Activated T-helper 1 cell treated with anti-CD3 and anti-CD28 coated beads, Interleukin-2, amount 50 U/mL, for 16 hours (primary cell): ENCODE measurements at regions not wholly inside any gene's neighbourhood (a gene's known extent, or its start where the extent isn't known, plus 50 kb on each side); places are given as distances from the start of the nearest gene placed in this dataset.
A peak's percentile ranks its signal among the peaks of the same experiment; 100 is the strongest.

ENCODE experiments used
- DNase-seq, 2 donors: peaks; one replicate each; pipeline ENCODE4 v3.0.0-alpha.2; 2020; ENCODE audit warnings: low read depth in 1 of 2, low spot score in 1 of 2

DNA sequence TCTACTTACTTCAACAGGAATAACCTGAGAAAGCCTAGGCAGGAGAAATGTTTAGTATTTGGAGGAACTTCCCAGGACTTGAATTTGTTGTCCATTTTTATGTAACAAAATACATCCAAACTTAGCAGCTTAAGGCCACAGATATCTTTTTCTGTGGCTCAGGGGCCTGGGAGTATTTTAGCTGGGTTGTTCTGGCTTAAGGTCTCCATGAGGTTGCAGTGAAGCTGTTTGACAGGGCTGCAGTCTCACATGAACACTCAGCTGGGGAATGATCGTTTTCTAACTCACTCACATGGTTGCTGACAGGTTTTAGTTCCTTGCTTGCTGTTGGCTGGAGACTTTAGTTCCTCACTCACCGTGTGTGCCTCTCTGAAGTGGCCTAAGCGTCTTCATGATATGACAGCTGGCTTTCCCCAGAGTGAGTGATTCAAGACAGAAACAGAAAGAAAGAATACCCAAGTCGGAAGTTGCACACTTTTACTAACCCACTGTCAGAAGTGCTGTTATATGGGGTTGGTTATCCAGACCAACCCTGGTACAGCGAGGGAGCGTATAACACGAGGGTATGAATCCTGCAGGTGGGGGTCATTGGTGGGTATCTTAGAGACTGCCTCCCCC is 229.7 kb upstream of the TBL1XR1 start:
- peak in 1 of 2 donors; percentile 11 for DNase-seq

DNA sequence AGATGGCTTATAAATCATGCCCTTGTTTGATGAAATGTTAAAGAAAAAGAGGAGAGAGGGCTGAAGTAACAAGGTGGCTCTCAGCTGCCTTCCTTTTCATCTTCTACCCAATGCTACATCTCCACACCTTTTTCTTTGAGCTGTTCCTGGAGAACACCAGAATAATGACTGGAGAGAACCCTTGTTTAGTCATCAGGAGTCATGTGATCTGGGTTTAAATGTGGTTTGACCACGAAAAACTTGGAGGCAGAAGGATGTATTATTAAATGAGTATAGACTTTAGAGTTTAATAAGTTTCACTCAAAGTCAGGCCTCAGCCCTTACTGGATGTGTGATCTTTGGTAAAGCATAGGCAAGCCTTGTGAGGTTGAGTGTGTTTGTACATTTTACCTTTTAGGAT is 230.3 kb upstream of the TBL1XR1 start:
- no peak for DNase-seq

- DNase-seq: no peak
Observed at GRCh38 chr3:177429079-177429478, 231.8 kb upstream of the TBL1XR1 start.

- DNase-seq: no peak
Observed at GRCh38 chr3:177429771-177430170, 232.5 kb upstream of the TBL1XR1 start.

DNA sequence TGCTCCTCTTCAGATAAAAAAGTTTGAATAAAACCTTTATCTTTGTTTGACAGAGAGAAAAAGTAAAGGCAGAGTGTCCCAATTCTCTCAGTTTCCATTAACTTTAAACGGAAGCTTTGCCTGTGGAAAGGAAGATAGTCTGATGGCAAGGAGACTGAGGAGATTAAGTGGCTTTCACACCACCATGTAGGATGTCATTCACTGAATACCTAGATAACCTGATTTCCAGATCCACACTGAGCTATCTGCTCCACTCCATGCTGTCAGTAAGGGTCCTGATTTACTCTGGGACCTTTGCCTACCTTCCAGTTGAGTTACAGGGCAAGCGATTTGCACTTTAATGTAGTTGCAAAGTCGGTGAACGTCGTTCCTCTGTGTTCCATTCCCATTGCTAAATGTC is 233.4 kb upstream of the TBL1XR1 start:
- DNase-seq: no peak

- DNase-seq: no peak
Observed at GRCh38 chr3:177431525-177432176, 234.4 kb upstream of the TBL1XR1 start.

GRCh38 chr3:177435301-177435700 is 238.0 kb upstream of the TBL1XR1 start:
- no peak for DNase-seq

DNA sequence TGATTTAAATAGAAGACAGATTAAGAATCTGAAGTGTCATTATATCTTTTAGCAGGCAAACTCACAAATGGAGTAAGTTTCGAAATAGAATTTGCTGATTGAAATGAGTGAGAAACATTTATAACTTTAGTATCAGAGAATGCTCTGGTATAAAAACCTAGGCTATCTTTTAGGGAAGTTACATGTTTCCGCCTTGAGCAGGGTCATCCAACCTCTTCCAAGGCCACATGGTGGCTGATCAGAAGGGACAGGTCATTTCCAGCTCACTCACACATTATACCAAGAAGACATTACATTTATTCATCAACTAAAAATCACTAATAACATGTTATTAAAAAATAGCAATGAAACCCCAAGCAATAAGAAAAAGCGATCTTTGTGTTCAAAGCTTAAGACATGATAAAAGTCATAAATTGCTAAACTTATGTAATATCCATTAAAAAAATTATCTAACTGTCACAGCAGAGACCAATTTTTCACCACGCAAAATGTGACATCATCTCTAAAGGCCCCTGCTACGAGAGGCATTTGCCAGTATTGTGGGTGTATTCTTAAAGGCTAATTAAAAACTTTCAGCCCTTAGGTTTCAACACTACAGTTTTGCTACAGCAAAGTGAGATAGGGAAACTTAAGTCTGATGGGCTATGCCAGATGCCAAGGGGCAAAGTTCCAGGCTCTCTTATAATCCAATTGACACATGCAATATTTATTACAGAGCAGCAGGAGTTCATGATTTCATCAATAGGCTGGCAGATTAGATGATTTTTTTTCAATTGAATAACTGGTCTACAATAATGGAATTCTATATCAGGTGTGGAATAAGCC is 240.4 kb upstream of the TBL1XR1 start:
- DNase-seq: no peak

GRCh38 chr3:177438596-177439220 is 241.4 kb upstream of the TBL1XR1 start:
- DNase-seq: no peak

GRCh38 chr3:177439694-177440269 is 242.5 kb upstream of the TBL1XR1 start:
- no peak for DNase-seq

- DNase-seq: no peak
Observed at GRCh38 chr3:177440456-177441104, 243.3 kb upstream of the TBL1XR1 start.

- DNase-seq: no peak
Observed at GRCh38 chr3:177441276-177441812, 244.1 kb upstream of the TBL1XR1 start.

GRCh38 chr3:177441813-177442646 is 244.7 kb upstream of the TBL1XR1 start:
- DNase-seq: no peak

DNA sequence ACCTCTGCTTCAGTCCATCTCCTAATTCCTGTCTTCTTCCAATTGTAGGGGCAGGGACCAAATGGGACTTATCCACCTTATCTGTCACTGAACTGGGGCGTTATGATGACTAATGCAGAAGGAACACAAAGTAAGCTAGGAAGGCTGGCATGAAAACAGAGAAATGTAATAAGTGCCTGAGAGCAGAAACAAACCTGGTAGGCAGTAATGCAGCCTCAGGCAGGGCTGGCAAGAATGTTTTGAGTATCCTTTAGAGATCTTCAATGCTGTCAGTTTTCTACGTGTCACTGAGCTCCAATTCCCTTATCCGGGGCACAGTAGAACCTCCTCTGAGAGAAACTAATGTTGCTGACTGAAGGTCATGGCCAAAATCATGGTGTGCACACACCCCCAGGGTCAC is 246.2 kb upstream of the TBL1XR1 start:
- DNase-seq: no peak

DNA sequence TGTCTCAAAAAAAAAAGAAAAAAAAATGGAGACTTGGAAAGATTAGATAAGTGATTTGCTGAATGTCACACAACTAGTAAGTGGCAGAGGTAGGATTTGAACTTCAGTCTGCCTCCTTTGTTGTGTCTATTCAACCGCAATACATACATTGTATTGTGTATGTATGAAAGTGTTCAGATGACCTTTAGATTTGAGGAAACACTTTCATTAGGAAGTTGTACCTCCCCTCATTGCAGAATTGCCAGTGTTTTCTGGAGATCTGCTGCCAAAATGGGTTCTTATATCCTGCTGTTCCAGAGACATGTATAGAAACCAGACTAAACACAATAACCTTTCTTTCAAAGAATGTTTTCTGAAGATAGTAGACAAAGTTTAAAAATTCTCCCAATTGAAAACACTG is 247.4 kb upstream of the TBL1XR1 start:
- DNase-seq: no peak

GRCh38 chr3:177445549-177445948 is 248.3 kb upstream of the TBL1XR1 start:
- DNase-seq: no peak

GRCh38 chr3:177446165-177446601 is 248.9 kb upstream of the TBL1XR1 start:
- DNase-seq: no peak

DNA sequence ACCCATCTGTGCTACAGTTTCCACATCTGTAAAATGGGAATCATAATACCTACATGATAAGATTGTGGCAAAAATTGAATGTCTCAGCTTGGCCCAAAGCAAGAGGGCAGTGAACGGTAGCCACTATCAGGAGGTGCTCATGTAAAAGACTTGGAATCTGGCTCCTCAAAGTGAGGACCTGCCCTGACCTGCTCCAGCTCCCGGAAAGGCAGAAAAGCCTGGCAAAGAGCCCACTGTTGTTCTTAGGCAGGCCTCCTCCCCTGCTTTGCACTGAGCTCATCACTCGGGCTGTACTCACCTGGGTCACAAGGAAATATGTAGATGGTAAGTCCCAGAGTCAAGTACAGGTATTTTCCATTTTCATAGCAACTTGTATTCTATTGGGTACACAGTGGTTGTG is 250.7 kb upstream of the TBL1XR1 start:
- DNase-seq: no peak

DNA sequence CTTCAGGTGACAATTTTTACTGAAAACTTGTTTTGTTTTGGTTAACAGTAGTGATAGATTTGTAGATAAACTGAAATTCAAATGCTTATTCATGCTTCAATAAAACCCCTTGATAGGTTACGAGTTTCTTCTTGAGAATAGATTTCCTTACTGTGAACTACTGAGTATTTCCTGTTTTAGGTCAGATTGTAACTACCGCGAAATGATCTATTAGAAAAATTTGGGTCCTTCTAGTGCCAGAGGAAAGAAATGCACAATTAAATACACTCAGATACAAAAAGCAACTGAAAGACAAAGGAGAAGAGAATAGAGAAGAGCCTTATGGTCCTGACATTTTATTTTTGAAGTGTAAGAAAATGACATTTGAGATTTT is 251.7 kb upstream of the TBL1XR1 start:
- DNase-seq: no peak
